CD4-positive, alpha-beta T cell treated with Interleukin-10 for 1 hour (primary cell): ENCODE measurements at regions not wholly inside any gene's neighbourhood (a gene's known extent, or its start where the extent isn't known, plus 50 kb on each side); places are given as distances from the start of the nearest gene placed in this dataset.

Experiments
- DNase-seq: peaks from one replicate; pipeline ENCODE4 v3.0.0-alpha.2; 2020

DNA sequence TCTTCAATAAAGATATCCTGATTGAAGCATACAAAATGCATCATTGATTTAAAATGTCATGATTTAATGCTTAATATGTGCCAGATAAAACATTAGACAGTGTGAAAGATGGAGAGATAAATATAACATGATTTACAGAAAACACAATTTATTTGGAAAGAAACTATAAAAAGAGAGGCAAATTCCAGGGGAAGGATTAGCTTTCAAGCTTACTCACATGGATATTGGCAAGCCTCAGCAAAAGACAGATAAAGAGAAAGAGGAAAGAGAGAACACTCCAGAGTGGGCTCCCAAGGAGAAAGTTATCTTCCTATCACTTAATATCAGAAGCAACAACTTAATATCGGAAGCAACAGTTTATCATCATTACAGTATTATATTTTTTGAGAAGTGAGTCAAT, 1036.5 kb downstream of the SQOR start:
- no peak for DNase-seq

DNA sequence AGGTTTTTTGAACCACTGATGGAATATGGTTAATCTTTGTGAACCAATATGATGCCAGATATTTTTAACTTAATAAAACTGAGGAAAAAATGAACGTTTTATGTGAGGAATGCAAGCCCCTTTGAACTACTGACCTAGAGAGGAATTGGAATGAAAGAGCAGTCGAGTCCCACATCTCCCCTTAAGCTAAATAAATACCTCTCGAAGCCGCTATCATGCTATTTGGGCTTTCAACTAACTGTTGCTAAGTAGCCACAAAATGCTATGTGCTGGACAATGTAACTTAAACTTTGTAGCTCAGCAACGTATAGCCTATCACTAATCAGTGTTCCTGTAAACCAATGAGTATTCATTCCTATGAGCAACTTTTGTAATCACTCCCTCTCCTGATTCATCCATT, 1037.2 kb downstream of the SQOR start:
- DNase-seq: no peak

DNA sequence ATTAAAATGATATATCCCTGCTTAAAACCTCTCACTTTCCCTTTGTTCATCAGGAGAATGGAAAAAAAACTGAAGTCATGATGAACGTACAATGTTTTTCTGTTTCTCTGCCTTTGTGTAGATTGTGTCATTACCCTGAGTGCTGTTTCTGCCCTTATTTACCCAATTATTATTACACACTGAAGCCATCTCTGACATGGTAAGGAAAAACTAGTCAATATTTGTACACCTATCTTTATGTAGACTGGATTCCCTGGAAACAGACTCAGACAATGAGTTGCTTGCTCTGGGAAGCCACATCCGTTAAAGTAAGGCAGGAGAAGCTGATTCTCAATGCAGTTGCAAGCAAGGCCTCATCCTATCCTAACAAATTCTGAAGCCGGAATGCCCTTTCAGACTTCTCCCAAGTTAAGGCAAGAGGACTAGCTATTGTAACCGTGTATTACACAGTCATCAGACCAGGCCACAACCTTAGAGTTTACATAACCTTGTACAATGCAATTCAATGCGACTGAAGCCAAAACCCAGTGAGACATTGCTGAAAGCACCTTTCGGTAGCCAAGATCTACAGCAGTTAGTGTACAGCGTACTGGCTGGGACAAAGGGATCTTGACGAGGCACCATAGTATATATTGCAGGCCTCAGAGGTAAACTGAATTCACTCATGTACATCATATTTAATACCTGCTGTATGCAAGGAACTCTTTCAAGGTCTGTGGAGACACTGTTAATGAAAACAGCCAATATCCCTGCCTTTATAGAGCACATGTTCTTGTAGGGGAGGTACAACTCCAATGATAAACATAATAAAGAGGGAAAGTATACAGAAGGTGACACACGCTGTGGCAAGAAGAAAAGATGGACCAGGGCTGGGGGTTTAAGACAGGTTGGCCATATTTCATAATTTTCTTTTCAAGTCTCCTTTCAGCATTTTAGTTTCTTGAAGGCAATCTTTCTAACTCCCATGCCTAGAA, 1040.8 kb upstream of the SEMA6D start:
- DNase-seq: no peak

DNA sequence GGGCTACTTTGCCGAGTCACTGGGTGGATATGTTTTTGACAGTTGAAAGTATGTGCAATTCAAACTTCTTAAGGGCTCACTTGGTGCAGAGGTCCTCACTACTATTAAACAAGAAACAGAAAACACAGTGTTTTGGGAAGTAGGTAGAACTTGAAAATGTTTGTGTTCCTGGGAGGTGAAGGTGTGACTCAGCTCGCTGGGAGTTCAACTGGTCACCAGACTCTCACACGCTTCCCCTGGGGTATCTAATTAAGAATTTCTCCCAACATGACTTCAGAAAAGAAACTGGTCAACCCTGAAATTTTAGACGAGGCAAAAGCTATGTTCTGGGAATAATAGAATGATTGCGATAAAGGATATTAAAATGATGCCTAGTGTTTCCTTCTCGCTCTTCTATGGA, 1039.8 kb upstream of the SEMA6D start:
- DNase-seq: no peak

DNA sequence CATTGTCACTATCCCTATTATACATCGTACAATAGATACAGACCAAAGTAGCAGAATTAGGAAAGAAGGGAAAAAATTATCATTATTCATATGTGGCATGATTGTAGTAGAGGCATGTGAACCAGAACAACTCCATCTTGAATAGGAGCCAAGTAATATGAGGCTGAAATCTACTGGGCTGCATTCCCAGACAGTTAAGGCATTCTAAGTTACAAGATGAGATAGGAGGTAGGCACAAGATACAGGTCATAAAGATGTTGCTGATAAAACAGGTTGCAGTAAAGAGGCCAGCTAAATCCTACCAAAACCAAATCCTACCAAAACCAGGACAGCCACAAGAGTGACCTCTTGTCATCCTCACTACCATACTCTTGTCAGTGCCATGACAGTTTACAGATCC, 1035.4 kb upstream of the SEMA6D start:
- no peak for DNase-seq

DNA sequence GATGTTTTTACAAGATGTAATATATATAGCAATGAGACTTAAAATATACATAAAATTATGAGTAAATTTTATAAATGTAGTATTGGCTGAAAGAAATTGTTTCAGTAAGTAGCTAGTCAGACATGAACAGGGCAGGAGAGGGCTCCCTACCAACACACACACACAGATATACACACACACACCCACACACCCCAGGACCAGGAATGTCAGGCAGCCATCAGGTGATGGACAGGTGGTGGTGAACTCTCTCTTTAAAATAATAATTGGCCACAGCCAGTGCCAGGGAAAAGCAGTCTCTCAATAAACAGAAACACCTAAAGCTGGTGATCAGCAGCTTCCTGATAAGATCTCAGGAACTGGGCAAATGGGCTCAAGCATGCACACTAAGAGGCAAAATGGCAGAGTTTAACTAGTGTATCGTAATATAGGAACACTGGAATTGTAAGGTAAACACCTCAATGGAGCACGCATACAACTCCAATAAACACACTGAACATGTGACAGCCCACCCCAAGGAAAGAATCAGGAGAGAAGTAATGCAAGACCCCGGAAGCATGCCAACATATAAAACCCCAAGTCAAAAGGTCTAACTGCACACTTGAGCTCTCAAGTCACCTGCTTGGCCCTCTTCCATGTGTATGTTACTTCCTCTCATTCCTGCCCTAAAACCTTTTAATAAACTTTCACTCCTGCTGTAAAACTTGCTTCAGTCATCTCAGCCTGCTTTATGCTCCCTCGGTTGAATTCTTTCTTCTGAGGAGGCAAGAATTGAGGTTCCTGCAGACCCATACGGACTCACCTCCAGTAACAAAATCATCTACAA, 1034.1 kb upstream of the SEMA6D start:
- no peak for DNase-seq

DNA sequence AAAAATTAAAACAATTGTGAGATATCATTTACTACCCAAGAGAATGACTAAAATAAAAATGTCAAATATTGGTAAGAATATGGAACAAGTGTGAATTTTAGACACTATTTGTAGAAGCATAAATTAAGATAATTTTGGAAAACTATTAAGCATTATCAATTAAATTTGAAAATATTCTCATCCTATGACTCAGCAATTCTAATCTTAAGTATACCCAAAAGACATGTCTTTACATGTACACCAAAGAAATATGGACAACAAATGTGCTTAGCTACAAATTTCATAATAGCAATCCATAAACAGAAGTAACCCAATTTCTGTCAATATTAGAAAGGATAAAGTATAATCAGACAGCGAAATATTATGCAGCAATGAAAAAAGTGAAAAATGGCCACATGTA, 1032.2 kb upstream of the SEMA6D start:
- DNase-seq: no peak

DNA sequence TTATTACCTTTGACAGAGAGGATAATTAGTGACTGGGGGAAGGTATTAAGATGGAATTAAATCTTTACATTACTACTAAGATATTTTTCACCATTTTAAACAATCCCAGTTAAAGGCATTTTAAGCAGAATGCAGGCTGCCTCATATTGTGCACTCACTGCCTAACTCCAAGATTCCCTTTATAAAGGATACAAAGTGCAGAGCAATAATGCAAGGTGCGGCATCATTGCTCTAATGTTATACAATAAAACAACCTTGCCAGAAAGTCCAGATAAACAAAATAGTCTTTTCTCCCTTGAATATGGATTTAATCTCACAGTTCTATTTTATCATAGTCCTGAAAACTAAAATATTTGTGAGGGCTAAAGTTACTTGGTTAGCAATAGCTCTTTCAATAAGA, 1031.6 kb upstream of the SEMA6D start:
- DNase-seq: no peak

DNA sequence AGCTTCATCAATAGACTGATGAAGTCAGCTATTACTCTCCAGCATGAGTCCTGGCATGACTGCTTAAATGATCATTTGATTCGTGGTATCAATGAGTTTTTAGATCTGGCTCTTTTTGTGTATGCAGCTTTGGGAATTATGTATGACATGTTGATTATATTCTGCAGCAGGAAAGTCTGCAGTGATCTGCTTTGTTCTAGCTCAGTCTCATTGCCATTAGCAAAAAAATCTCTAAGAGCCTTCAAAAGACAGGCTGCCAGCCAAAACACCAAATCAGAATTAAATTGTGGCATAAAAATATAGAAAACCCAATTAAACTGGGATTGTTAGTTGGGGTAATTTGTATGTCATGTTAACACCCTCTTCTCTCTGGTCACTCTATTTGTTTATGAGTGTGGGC, 1021.0 kb upstream of the SEMA6D start:
- no peak for DNase-seq

DNA sequence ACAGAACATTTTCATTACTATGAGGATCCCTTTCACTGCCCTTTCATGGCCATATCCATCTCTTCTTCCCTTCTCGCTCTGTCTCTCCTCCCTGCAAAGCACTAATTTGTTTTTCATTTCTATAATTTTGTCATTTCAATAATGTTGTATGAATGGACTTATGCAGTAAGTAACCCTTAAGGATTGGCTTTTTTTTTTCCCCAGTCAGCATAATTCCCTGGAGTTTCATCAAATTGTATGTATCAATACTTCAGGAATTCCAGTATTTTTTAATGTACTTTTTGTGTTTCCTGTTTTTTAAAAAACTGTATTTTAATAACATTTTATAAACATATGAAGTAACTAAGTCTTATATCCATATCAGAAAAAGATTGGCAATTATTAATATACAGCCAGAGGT, 1016.0 kb upstream of the SEMA6D start:
- DNase-seq: no peak

DNA sequence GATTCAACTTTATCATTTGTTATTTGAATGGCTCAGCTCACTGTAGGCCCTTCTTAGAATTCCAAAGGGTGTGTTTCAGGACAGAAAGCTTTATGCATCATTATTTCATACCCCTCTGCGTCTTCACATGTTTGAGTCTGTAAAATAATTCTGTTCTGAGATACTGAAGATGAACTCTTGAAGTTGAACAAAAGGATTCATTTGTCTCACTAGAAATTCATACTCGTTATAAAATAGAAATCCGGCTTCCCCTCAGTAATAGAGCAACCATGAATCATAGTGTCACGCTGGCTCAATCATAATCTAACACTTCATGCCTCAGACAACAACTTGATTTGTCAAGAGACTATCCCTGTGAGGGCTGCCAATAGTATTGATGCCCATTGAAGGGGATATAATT, 1015.4 kb upstream of the SEMA6D start:
- DNase-seq: no peak

DNA sequence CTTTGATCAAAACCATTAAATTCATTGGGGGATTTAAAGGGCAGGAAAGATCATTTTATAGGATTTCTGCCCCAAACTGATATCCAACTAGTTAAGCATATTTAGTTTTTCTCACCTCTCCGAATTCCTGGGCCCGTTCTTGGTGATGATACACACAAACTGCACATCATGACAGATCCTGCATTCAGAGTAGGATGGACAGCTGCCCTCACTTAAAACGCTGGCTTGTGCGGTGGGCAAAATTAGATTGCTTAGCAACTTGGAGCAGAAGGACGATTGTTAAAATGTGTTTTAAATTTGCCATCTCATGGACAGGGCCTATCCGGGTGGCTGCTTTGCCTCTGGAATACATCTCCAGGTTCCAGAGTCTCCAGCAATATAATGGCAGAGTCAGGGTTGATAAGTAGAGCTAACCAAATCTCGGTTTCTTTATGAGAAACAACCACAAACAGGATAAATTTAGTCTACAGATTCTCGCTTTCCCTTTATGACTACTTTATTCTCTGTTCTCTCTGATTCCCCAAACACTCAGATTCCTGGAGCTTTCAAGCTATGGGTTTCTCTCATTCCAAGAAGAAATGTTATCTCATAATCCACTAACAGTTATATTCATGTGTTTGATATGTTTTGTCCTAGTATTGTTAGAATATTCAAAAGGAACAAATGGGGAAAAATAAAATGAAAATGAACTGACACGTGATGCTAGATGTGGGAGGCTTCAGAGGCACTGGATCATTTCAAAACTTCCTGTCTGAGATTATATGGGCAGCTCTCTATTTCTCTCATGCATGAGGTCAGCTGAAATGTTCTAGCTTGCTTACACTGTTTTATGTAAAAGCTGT, 1014.1 kb upstream of the SEMA6D start:
- DNase-seq: no peak

DNA sequence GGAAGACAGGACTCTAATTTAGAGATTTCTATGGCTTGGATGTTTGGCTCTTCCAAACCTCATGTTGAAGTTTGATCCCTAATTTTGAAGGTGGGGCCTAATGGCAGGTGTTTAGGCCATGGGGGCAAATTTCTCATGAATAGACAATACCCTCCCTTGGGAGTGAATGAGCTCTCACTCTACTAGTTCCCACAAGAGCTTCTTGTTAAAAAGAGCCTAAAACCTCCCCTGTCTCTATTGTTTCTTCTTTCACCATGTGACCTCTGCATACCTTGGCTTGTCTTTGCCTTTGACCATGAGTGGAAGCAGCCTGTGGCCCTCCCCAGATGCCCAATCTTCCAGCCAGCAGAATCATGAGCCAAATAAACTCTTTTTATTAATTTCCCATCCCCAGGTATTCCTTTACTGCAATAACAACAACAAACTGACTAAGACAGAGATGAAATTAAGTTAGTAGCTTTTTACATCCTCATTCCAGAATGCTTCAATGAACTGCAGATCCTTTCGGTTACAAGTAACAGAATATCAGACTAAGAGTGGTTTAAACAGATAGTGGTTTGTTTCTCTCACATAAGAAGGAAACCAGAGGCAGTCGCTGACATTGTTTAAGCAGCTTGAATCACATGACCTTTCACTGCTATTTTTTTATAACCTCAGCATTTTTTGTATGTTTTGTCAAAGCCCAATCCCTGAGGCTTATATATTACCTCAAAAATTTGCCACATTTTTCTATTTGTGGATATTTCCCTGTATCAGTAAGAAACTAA, 1013.3 kb upstream of the SEMA6D start:
- no peak for DNase-seq

DNA sequence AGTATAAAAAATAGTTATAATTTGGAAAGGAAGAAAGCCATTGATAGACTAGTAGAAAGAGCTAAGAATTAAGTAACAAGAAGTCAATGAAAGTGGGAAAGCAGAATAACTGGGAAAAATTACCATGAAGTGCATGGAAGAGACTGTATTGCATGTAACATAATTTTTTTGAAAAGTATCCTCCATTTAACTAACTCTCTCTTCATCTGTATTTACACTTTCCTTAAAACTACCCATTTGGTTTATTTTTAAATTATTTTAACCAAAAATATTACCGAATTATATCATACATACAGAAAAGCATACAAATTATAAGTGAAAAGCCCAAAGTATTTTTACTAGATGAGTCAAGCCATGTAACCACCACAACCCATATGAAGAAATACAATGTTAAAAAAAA, 1009.9 kb upstream of the SEMA6D start:
- no peak for DNase-seq

DNA sequence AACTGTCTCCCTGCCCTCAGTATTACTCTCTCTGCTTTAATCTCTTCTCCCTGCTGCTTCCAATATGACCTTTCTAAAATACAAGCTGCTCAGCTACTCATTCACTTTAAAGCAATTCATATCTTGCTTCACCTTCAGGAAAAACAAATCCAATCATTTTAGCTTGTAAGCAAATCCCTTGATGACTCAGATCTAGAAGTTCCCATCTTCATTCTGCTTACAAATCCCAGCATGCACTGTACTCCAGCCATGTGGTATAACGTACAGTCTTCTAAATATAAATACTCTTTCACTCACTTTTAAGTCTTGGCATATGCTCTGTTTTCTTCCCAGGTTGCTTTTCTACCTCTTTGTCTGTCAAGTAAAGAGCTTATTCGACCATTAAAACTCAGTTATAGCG, 1009.1 kb upstream of the SEMA6D start:
- DNase-seq: no peak

DNA sequence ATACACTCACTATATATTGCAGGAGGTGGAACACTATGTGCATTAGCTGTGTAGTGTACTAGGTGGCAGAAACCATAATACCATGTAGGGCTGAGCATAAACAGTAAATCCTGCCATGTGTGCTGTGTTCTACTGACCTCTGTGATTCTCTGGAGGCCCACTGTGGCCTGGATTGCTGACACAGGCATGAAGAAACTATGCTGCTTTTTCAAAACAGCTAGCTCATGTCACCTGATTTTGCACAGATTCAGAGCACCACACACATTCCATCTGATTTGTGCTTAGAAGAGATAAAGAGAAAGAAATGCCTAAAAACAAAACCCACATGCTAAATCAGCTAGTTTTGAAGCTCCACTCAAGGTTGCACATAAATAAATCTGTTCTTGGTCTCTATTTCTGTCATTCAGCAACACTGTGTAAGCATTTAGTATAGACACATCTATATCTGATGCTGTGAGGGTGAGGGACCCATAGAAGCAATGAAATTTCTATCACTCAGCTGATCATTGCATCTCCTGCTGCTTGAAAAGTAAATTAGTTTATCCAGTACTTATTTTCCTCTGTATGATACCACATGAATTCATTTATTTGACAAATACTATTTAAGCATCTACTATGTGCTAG, 1007.7 kb upstream of the SEMA6D start:
- DNase-seq: no peak

DNA sequence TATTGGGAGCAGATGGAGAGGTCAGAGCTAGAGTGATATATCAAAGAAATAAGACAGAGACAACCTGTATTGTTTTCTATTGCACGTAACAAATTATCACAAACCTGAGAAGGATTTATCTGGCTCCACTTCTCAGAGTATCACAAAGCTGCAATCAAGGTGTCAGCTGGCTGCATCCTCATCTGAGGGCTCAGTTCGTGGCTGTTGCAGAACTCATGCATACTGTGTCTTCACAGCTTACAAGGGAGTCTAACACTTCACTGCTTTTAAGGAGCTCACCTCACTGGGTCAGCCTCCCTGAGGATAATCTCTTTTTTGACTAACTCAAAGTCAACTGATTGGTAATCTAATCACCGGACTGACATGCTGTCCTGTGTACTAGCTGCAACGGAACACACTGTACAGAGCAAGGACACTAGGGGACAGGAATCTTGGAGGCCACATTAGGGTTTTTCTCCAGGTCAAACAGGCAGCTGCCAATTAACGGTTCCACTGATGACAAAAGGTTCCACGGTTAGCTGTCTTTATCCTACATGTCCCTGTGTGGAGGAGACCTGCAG, 1006.8 kb upstream of the SEMA6D start:
- no peak for DNase-seq

DNA sequence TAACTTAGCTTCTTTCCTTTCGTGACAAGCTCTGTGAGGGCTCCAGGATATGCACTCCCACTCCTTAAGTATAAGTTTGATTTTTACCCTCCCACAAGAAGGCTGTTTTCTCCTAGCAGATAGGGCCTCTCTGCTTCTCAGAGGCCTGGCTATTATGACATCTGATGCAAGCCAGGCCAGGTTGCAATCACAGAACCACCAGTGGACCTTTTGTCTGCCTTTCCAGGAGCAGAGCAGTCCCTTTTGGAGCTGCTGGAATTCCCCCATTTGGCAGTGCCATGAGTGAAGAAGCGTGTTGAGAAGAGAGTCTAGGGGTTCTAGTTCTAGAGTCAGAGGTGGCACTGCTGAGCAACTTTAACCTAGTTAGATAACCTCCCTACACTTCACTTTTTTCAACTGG, 1004.3 kb upstream of the SEMA6D start:
- no peak for DNase-seq

DNA sequence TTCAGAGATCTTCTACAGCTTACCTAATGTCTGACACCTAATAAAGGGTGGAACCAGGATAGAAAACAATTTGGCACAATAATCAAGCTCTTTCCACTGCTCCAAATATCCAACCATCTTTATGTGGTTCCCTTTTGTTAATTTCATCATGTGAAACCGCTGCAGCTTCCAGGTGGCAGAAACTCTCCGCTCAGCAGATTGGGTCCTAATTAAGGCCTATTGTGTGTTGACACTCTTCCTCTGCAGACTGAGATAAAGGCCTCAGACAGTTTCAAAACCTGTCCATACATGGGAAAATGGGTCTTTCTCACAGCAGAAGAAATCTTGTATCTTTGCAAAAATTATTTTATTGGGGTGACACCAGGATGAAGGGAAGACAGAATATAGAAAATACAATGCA, 1002.4 kb upstream of the SEMA6D start:
- DNase-seq: no peak

DNA sequence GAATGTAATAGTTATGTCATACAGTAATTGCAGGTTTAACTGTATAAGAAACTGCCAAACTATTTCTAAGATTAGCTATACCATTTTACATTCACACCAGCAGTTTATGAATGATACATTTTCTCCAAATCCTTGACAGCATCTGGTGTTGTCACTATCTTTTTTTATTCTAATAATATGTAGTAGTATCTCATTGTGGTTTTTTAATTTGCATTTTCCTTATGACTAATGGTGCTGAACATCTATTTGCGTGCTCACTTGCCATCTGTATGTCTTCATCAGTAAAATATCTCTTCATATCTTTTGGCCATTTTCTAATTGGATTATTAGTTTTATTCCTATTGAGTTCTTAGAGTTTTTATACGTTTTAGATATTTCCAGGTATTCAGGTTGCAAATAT, 994.0 kb upstream of the SEMA6D start:
- no peak for DNase-seq

DNA sequence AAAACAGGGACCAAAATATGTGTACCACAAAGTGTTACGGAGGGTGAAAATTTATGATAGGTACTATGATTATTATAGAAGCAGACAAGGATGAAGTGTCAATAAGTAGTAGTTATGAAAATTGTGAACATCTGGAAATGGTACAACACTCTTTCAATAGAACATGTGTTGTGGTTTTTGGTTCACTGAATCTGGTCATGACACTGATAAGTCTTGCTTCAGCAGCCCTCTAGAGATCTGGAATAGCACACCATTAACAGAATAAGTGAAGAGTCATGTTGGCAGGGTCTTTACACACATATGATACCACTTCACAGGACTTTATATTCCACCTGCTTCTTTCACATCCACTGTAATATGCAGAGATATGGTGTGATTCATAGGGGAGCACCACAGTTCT, 985.2 kb upstream of the SEMA6D start:
- DNase-seq: no peak

DNA sequence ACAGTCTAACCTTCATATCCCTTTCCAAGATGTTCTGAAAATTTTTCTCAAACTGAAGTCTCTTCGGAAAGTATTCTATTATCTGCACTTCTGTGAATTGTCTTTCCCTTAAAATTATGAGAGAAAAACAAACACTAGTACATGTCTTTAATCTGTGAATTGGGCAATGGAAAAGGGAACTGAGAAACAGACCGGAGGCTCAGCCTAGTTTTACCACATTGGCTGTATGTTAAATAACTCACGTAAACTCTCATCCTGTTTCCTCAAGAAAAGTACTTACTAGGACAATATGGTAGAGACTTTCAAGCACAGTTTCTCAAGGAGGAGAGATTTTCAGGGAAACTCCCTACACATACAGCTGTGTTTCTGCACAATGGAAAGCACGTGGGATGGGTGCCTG, 982.2 kb upstream of the SEMA6D start:
- no peak for DNase-seq
